Gastroesophageal sphincter (tissue), 3 donors: ENCODE measurements at regions not wholly inside any gene's neighbourhood (a gene's known extent, or its start where the extent isn't known, plus 50 kb on each side); places are given as distances from the start of the nearest gene placed in this dataset.

Experiments
- CTCF ChIP-seq, 4 experiments: fragments of 200-600 bp in 2 of 4; fragments of 450-650 bp in 2 of 4; sonication (generic) in 1 of 4; IDR thresholded peaks; one replicate each; pipeline ENCODE4 v1.5.1; 2017 to 2019; ENCODE audit warnings: antibody characterized with exemption in 4 of 4, mild to moderate bottlenecking in 2 of 4, moderate library complexity in 2 of 4
- EP300 ChIP-seq: sonication (generic); formaldehyde crosslinking; IDR thresholded peaks from one replicate; pipeline ENCODE4 v1.6.1; 2017; ENCODE audit warnings: antibody characterized with exemption, mild to moderate bottlenecking
- POLR2A ChIP-seq, 2 donors: fragments of 450-650 bp; IDR thresholded peaks; one replicate each; pipeline ENCODE4 v1.6.1; 2017; ENCODE audit warnings: antibody characterized with exemption in 2 of 2, mild to moderate bottlenecking in 2 of 2, moderate library complexity in 1 of 2
- POLR2AphosphoS5 ChIP-seq: sonication (generic); formaldehyde crosslinking; IDR thresholded peaks from one replicate; pipeline ENCODE4 v1.6.1; 2017; ENCODE audit warnings: antibody characterized with exemption

- no peak for TF ChIP-seq POLR2A (IDR thresholded peaks at IDR 0.05)
- TF ChIP-seq CTCF (IDR thresholded peaks at IDR 0.05) = no peak
- TF ChIP-seq EP300 = no peak
- no peak for TF ChIP-seq POLR2AphosphoS5
Observed at GRCh38 chr9:29118555-29118954, 1545.3 kb upstream of the C9orf72 start.
